B cell (primary cell): ENCODE measurements at regions not wholly inside any gene's neighbourhood (a gene's known extent, or its start where the extent isn't known, plus 50 kb on each side); places are given as distances from the start of the nearest gene placed in this dataset.

Experiments
- ATAC-seq: fragments of 200-7000 bp; cut with Tn5 transposase; one replicate; pipeline ENCODE4 v1.10.0; 2021; ENCODE audit warnings: low read depth, mild to moderate bottlenecking, moderate number of reproducible peaks, moderate library complexity
- CTCF ChIA-PET: fragments of 350-600 bp; sonication (Branson Sonifier 250); formaldehyde crosslinking; loops from one replicate; lab custom pipeline; 2021; ENCODE audit warnings: antibody characterized with exemption, inconsistent platforms; lab: Charles Lee
- POLR2A ChIA-PET: fragments of 350-600 bp; sonication (Branson Sonifier 250); formaldehyde crosslinking; loops from one replicate; lab custom pipeline; 2021; ENCODE audit warnings: antibody characterized with exemption; lab: Charles Lee
- DNase-seq: peaks from one replicate; pipeline ENCODE4 v3.0.0; 2013
- H2AFZ ChIP-seq: 2 replicates; pipeline ENCODE4 v1.6.1; 2012; ENCODE audit warnings: mild to moderate bottlenecking, low read depth, low read length; ENCODE audit not compliant: insufficient read depth, poor library complexity, severe bottlenecking
- H3K27ac ChIP-seq, 2 donors: 1 replicate in 1 of 2; 2 replicates in 1 of 2; pipeline ENCODE4 v1.5.1; 2012 to 2013; ENCODE audit warnings: low read length in 2 of 2, mild to moderate bottlenecking in 2 of 2, moderate library complexity in 1 of 2
- H3K27me3 ChIP-seq, 4 experiments: fragments of 200-600 bp in 1 of 4; sonication (generic) in 1 of 4; replicated peaks in 1 of 4; 1 replicate in 2 of 4; 2 replicates in 2 of 4; pipeline versions ENCODE4 v1.6.1 to v1.7.0; 2013 to 2016; ENCODE audit warnings: low read length in 3 of 4, mild to moderate bottlenecking in 2 of 4, mixed read lengths in 1 of 4, moderate library complexity in 1 of 4; ENCODE audit not compliant: insufficient read depth in 4 of 4, control insufficient read depth in 3 of 4; ENCODE audit errors: control extremely low read depth in 1 of 4
- H3K36me3 ChIP-seq, 2 experiments: replicated peaks in 1 of 2; 1 replicate in 1 of 2; 2 replicates in 1 of 2; pipeline versions ENCODE4 v1.6.1 to v1.7.1; 2013; ENCODE audit warnings: low read length in 1 of 2; ENCODE audit not compliant: insufficient read depth in 2 of 2, control insufficient read depth in 1 of 2; ENCODE audit errors: control extremely low read depth in 1 of 2, extremely low read depth in 1 of 2
- H3K4me1 ChIP-seq, 2 donors: fragments of 200-600 bp in 1 of 2; sonication (generic) in 1 of 2; 1 replicate in 1 of 2; 2 replicates in 1 of 2; pipeline versions ENCODE4 v1.5.1 to v1.6.1; 2013 to 2017; ENCODE audit warnings: low read length in 2 of 2; ENCODE audit not compliant: control insufficient read depth in 2 of 2, insufficient read depth in 2 of 2
- H3K4me2 ChIP-seq: replicated peaks from 2 replicates; pipeline ENCODE3; 2012; ENCODE audit warnings: mild to moderate bottlenecking, low read depth, low read length; ENCODE audit not compliant: poor library complexity, severe bottlenecking
- H3K4me3 ChIP-seq, 5 experiments: fragments of 200-600 bp in 1 of 5; sonication (generic) in 1 of 5; 1 replicate in 3 of 5; 2 replicates in 2 of 5; pipeline versions ENCODE4 v1.5.1 to v1.7.0; 2011 to 2016; ENCODE audit warnings: low read length in 4 of 5, mild to moderate bottlenecking in 4 of 5, low read depth in 2 of 5, control low read depth in 1 of 5, moderate library complexity in 1 of 5; ENCODE audit not compliant: insufficient read depth in 1 of 5; ENCODE audit errors: control extremely low read depth in 1 of 5, extremely low read depth in 1 of 5
- H3K79me2 ChIP-seq: fragments of 200-600 bp; sonication (generic); one replicate; pipeline ENCODE4 v1.6.0; 2016; ENCODE audit warnings: low read length; ENCODE audit not compliant: control insufficient read depth, insufficient read depth
- H3K9ac ChIP-seq: fragments of 200-600 bp; sonication (generic); 2 replicates; pipeline ENCODE4 v1.6.1; 2017; ENCODE audit warnings: mild to moderate bottlenecking, low read length, moderate library complexity
- H3K9me3 ChIP-seq, 3 donors: one replicate each; pipeline versions ENCODE4 v1.6.1 to v1.7.1; 2013; ENCODE audit warnings: low read length in 2 of 3; ENCODE audit not compliant: control insufficient read depth in 2 of 3, insufficient read depth in 1 of 3; ENCODE audit errors: control extremely low read depth in 1 of 3
- H4K20me1 ChIP-seq: 2 replicates; pipeline ENCODE4 v1.6.0; 2012; ENCODE audit warnings: mild to moderate bottlenecking, low read length; ENCODE audit not compliant: insufficient read depth, control insufficient read depth, poor library complexity, severe bottlenecking
- H3K27ac Mint-ChIP-seq: one replicate; pipeline ENCODE4 v1.8.0; 2021; ENCODE audit warnings: mixed read lengths
- H3K27me3 Mint-ChIP-seq: one replicate; pipeline ENCODE4 v1.8.0; 2021; ENCODE audit warnings: mixed read lengths
- H3K4me1 Mint-ChIP-seq: one replicate; pipeline ENCODE4 v1.8.0; 2021; ENCODE audit warnings: mixed read lengths
- H3K4me3 Mint-ChIP-seq: one replicate; pipeline ENCODE4 v1.8.0; 2021; ENCODE audit warnings: mixed read lengths
- H3K9me3 Mint-ChIP-seq: one replicate; pipeline ENCODE4 v1.8.0; 2022; ENCODE audit warnings: mixed read lengths; ENCODE audit not compliant: insufficient read depth
- CTCF ChIP-seq: fragments of 200-600 bp; IDR thresholded peaks from one replicate; pipeline ENCODE4 v1.8.0; 2022; ENCODE audit warnings: antibody characterized with exemption, mild to moderate bottlenecking
- EZH2 ChIP-seq: IDR thresholded peaks from 2 replicates; pipeline ENCODE4 v1.6.1; 2012; ENCODE audit warnings: borderline replicate concordance, low read depth, mild to moderate bottlenecking, moderate library complexity, low read length; ENCODE audit not compliant: insufficient read depth, poor library complexity, severe bottlenecking
- WGBS: methylation state at CpG from one replicate; pipeline ENCODE4 v1.1.5; 2013; ENCODE audit warnings: missing lambda C conversion rate; ENCODE audit not compliant: insufficient coverage; 5-methylcytosine and 5-hydroxymethylcytosine counted together
- intact Hi-C: fragments of 100-400 bp; cut with micrococcal nuclease; formaldehyde crosslinking; loops from one replicate; pipeline ENCODE4 v1.10.0; 2022

DNA sequence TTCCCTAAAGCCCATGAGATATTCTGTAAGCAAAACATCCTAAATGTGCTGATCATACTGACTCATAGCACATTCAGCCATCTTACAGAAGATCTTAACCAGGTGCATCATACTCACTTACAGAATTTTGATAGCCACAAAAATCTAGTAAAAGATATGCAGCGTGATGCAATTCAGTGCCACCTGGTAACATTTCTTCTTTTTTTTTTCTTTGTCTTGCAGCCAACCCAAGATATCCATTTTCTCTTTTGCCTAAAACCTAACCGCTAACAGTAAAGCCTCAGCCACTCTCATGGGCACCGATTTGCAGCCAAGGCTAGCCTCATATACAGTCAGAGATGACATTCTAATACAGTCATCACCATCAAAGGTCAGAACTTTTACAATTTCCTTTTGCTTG lies 293.3 kb downstream of the HACE1 start:
- H3K4me1 ChIP-seq, result no peaks in the 10 kb centered on the region
- H2AFZ ChIP-seq, result no peak overlapping the region
- CTCF ChIA-PET, result no interaction called here
- Mint-ChIP-seq H3K4me1 (no peaks in the 10 kb centered on the region), H3K27me3 (no peaks in the 10 kb centered on the region), H3K9me3 (no peaks in the 10 kb centered on the region), H3K4me3 (no peak overlapping the region), H3K27ac (no peak overlapping the region)
- no peaks in the 10 kb centered on the region for H3K36me3 ChIP-seq
- H3K4me3 ChIP-seq, result no peak overlapping the region
- WGBS, result 92% methylated on average over 3 of the region's 3 CpGs
- DNase-seq (no peak), ATAC-seq (no peak)
- H4K20me1 ChIP-seq, result no peaks in the 10 kb centered on the region
- H3K9me3 ChIP-seq, result no peaks in the 10 kb centered on the region
- no peaks in the 10 kb centered on the region for H3K27me3 ChIP-seq
- TF ChIP-seq CTCF, result no peak
- TF ChIP-seq EZH2, result no peak
- POLR2A ChIA-PET, result no interaction called here
- no peak overlapping the region for H3K9ac ChIP-seq
- H3K4me2 ChIP-seq, result no peak overlapping the region
- no peaks in the 10 kb centered on the region for H3K79me2 ChIP-seq
- no peak overlapping the region for H3K27ac ChIP-seq
- intact Hi-C loops, result no loop called here

GRCh38 chr6:104563306-104563705 lies 296.4 kb downstream of the HACE1 start:
- Histone ChIP-seq H3K4me1 (no peaks in the 10 kb centered on the region), H2AFZ (no peak overlapping the region), H3K27me3 (no peaks in the 10 kb centered on the region), H3K79me2 (no peaks in the 10 kb centered on the region), H4K20me1 (no peaks in the 10 kb centered on the region), H3K36me3 (no peaks in the 10 kb centered on the region), H3K4me3 (no peak overlapping the region), H3K9me3 (no peaks in the 10 kb centered on the region), H3K9ac (no peak overlapping the region), H3K27ac (no peak overlapping the region), H3K4me2 (no peak overlapping the region)
- no peaks in the 10 kb centered on the region for H3K27me3 Mint-ChIP-seq
- no peaks in the 10 kb centered on the region for H3K4me1 Mint-ChIP-seq
- CTCF ChIA-PET, result no interaction called here
- H3K9me3 Mint-ChIP-seq, result no peaks in the 10 kb centered on the region
- intact Hi-C loops, result no loop called here
- no peak for ATAC-seq
- POLR2A ChIA-PET, result no interaction called here
- H3K4me3 Mint-ChIP-seq, result no peak overlapping the region
- no peak overlapping the region for H3K27ac Mint-ChIP-seq
- no peak for DNase-seq
- TF ChIP-seq CTCF, result no peak
- no peak for TF ChIP-seq EZH2
- no CpG with 5 or more reads among the region's 3 CpGs for WGBS
